NB4 (cell line): ENCODE measurements at regions not wholly inside any gene's neighbourhood (a gene's known extent, or its start where the extent isn't known, plus 50 kb on each side); places are given as distances from the start of the nearest gene placed in this dataset.

Experiments used
- MYC ChIP-seq: IDR thresholded peaks from 2 replicates; pipeline ENCODE4 v1.6.1; 2011; ENCODE audit warnings: low read depth, low read length
- POLR2A ChIP-seq: IDR thresholded peaks from 2 replicates; pipeline ENCODE4 v1.6.1; 2011; ENCODE audit warnings: mild to moderate bottlenecking; ENCODE audit not compliant: insufficient read length; ENCODE audit errors: extremely low read depth
- TF ChIP-seq, protein P1 (sequence below): IDR thresholded peaks from one replicate; pipeline ENCODE4 v1.5.1; 2012; ENCODE audit warnings: low read depth, low read length
- TF ChIP-seq, protein P2 (sequence below): IDR thresholded peaks from 2 replicates; pipeline ENCODE4 v1.6.1; 2011; ENCODE audit warnings: low read depth, low read length

DNA sequence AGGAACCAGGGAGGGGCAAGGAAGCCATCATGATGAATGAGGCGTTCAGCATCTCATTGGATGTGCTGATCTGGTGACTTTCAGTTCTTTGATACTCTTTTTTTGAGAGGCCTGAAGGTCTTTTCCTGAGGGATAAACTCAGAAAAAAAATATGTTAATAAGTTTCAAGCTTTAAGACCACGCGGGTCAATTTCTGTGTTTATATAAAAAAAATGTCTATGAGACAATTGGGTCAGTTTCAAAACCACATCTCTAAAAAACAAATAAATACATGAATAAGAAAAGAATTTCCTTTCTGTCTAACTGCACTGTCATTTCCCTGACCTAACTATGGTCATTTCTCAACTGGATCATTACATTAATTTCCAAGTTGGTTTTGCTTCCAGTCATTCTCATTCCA is 62.6 kb downstream of the TRIML1 start:
- TF ChIP-seq, protein P1, sequence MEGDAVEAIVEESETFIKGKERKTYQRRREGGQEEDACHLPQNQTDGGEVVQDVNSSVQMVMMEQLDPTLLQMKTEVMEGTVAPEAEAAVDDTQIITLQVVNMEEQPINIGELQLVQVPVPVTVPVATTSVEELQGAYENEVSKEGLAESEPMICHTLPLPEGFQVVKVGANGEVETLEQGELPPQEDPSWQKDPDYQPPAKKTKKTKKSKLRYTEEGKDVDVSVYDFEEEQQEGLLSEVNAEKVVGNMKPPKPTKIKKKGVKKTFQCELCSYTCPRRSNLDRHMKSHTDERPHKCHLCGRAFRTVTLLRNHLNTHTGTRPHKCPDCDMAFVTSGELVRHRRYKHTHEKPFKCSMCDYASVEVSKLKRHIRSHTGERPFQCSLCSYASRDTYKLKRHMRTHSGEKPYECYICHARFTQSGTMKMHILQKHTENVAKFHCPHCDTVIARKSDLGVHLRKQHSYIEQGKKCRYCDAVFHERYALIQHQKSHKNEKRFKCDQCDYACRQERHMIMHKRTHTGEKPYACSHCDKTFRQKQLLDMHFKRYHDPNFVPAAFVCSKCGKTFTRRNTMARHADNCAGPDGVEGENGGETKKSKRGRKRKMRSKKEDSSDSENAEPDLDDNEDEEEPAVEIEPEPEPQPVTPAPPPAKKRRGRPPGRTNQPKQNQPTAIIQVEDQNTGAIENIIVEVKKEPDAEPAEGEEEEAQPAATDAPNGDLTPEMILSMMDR: no peak
- TF ChIP-seq, protein P2, sequence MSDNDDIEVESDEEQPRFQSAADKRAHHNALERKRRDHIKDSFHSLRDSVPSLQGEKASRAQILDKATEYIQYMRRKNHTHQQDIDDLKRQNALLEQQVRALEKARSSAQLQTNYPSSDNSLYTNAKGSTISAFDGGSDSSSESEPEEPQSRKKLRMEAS: no peak
- TF ChIP-seq MYC (no peak), POLR2A (no peak)
